SKM-1 (cell line): ENCODE measurements at regions not wholly inside any gene's neighbourhood (a gene's known extent, or its start where the extent isn't known, plus 50 kb on each side); places are given as distances from the start of the nearest gene placed in this dataset.

Source experiments
- DNase-seq: peaks from one replicate; lab custom pipeline; 2025; ENCODE audit not compliant: unreplicated experiment; lab: John Stamatoyannopoulos, UW

- DNase-seq = no peak
These were observed 183.7 kb downstream of the INO80D start for GRCh38 chr2:205902041-205902899.

- DNase-seq = no peak
These were observed 184.5 kb downstream of the INO80D start for GRCh38 chr2:205901491-205901890.

GRCh38 chr2:205898744-205899143, 187.2 kb downstream of the INO80D start:
- no peak for DNase-seq

GRCh38 chr2:205895981-205896655, 189.9 kb downstream of the INO80D start:
- DNase-seq = no peak

- no peak for DNase-seq
These were observed 193.2 kb downstream of the INO80D start for GRCh38 chr2:205892665-205893259.

GRCh38 chr2:205892251-205892655, 193.7 kb downstream of the INO80D start:
- no peak for DNase-seq

- no peak for DNase-seq
These were observed 196.9 kb downstream of the INO80D start for GRCh38 chr2:205889114-205889513.

GRCh38 chr2:205887637-205888036, 198.3 kb downstream of the INO80D start:
- DNase-seq = no peak

GRCh38 chr2:205885492-205886099, 200.4 kb downstream of the INO80D start:
- DNase-seq = peak; percentile 69

GRCh38 chr2:205883965-205884364, 201.7 kb downstream of the NRP2 start:
- no peak for DNase-seq

- DNase-seq = no peak
These were observed 200.6 kb downstream of the NRP2 start for GRCh38 chr2:205882806-205883425.

GRCh38 chr2:205880048-205880447, 197.7 kb downstream of the NRP2 start:
- DNase-seq = no peak

- no peak for DNase-seq
These were observed 196.9 kb downstream of the NRP2 start for GRCh38 chr2:205878999-205879762.

- no peak for DNase-seq
These were observed 195.2 kb downstream of the NRP2 start for GRCh38 chr2:205877496-205877895.

- no peak for DNase-seq
These were observed 193.8 kb downstream of the NRP2 start for GRCh38 chr2:205876127-205876526.

- DNase-seq = no peak
These were observed 190.4 kb downstream of the NRP2 start for GRCh38 chr2:205872716-205873115.

GRCh38 chr2:205869439-205869838, 187.1 kb downstream of the NRP2 start:
- DNase-seq = peak; percentile 17

GRCh38 chr2:205868773-205869333, 186.6 kb downstream of the NRP2 start:
- DNase-seq = peak; percentile 91

GRCh38 chr2:205868053-205868452, 185.8 kb downstream of the NRP2 start:
- DNase-seq = no peak

- no peak for DNase-seq
These were observed 185.1 kb downstream of the NRP2 start for GRCh38 chr2:205867371-205867770.
